Breast epithelium (tissue), 4 donors: ENCODE measurements at regions not wholly inside any gene's neighbourhood (a gene's known extent, or its start where the extent isn't known, plus 50 kb on each side); places are given as distances from the start of the nearest gene placed in this dataset.

Experiments used
- DNase-seq, 2 donors: peaks; one replicate each; pipeline ENCODE4 v3.0.0-alpha.2; 2019; ENCODE audit warnings: low spot score in 2 of 2
- H3K27ac ChIP-seq, 2 donors: fragments of 200-600 bp; sonication (generic) in 1 of 2; one replicate each; pipeline ENCODE4 v1.5.1; 2016 to 2019; ENCODE audit warnings: mild to moderate bottlenecking in 1 of 2
- H3K27me3 ChIP-seq, 2 donors: fragments of 200-600 bp; sonication (generic) in 1 of 2; one replicate each; pipeline versions ENCODE4 v1.5.1 to v1.6.0; 2017 to 2019; ENCODE audit warnings: control low read depth in 1 of 2, mild to moderate bottlenecking in 1 of 2
- H3K36me3 ChIP-seq: fragments of 200-600 bp; one replicate; pipeline ENCODE4 v1.5.1; 2019
- H3K4me1 ChIP-seq, 2 donors: fragments of 200-600 bp; sonication (generic); one replicate each; pipeline ENCODE4 v1.5.1; 2016 to 2019; ENCODE audit warnings: control low read depth in 1 of 2
- H3K4me3 ChIP-seq, 3 donors: fragments of 200-600 bp; sonication (generic); 1 replicate in 2 of 3; 2 replicates in 1 of 3; pipeline ENCODE4 v1.5.1; 2016 to 2019; ENCODE audit warnings: mild to moderate bottlenecking in 3 of 3, moderate library complexity in 2 of 3
- H3K9me3 ChIP-seq, 2 donors: fragments of 200-600 bp; sonication (generic) in 1 of 2; one replicate each; pipeline ENCODE4 v1.5.1; 2016 to 2019; ENCODE audit warnings: control low read depth in 1 of 2
- POLR2A ChIP-seq: fragments of 450-650 bp; IDR thresholded peaks from one replicate; pipeline ENCODE4 v1.6.1; 2016; ENCODE audit warnings: antibody characterized with exemption, mild to moderate bottlenecking, moderate library complexity
- POLR2AphosphoS5 ChIP-seq, 3 donors: sonication (generic); formaldehyde crosslinking; IDR thresholded peaks; one replicate each; pipeline ENCODE4 v1.6.1; 2017; ENCODE audit warnings: antibody characterized with exemption in 3 of 3
- intact Hi-C: fragments of 100-400 bp; cut with DNase I; formaldehyde crosslinking; loops from one replicate; pipeline ENCODE4 v1.15.1; 2023; ENCODE audit warnings: low total_unique reads
- TF ChIP-seq, protein P1 (sequence below), 3 donors: fragments of 450-650 bp; IDR thresholded peaks; one replicate each; pipeline ENCODE4 v1.5.1; 2016 to 2017; ENCODE audit warnings: antibody characterized with exemption in 3 of 3, mild to moderate bottlenecking in 3 of 3, moderate library complexity in 3 of 3

DNA sequence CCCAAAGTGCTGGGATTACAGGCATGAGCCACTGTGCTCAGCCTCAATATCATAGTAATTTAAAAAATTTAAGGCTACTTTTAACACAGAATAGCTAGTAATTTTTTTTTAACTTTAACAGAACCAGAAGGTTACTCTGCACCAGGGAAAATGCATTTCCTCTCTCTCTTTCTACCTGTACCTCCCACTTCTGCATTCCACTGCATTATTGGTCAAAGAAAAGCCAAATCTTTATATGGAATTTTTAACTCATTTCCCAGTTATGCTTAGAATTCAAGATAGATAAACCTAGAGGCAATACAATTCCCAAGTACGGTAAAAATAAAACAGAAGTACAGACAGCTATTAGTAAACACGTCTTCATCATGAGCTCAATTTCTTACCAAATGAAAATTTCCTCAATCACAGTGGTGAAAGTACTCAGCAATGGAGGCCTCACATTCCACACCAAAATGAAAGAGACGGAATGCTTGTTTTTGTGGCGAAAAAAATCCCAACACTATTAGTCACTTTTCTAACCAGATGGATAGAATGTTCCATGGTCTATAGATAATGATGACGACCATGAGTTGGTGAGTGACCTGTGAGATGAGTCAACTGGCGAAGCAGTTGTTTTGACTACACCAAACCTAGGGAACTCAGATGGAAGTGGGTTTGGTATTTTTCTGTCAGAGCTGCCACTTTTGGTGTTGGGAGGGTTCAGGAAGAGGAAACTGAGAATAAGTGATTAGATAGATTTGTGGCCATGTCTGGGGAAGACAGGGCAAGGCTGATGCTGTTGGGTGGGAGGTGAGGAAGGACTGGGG, 104.7 kb upstream of the SGK1 start:
- DNase-seq = no peak
- H3K4me3 ChIP-seq = no peak overlapping the region
- H3K27me3 ChIP-seq = no peaks in the 10 kb centered on the region
- no peaks in the 10 kb centered on the region for H3K4me1 ChIP-seq
- no peaks in the 10 kb centered on the region for H3K36me3 ChIP-seq
- TF ChIP-seq POLR2A (no peak), POLR2AphosphoS5 (IDR thresholded peaks at IDR 0.05) (no peak)
- TF ChIP-seq, protein P1, sequence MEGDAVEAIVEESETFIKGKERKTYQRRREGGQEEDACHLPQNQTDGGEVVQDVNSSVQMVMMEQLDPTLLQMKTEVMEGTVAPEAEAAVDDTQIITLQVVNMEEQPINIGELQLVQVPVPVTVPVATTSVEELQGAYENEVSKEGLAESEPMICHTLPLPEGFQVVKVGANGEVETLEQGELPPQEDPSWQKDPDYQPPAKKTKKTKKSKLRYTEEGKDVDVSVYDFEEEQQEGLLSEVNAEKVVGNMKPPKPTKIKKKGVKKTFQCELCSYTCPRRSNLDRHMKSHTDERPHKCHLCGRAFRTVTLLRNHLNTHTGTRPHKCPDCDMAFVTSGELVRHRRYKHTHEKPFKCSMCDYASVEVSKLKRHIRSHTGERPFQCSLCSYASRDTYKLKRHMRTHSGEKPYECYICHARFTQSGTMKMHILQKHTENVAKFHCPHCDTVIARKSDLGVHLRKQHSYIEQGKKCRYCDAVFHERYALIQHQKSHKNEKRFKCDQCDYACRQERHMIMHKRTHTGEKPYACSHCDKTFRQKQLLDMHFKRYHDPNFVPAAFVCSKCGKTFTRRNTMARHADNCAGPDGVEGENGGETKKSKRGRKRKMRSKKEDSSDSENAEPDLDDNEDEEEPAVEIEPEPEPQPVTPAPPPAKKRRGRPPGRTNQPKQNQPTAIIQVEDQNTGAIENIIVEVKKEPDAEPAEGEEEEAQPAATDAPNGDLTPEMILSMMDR (IDR thresholded peaks at IDR 0.05) = no peak
- H3K9me3 ChIP-seq = no peaks in the 10 kb centered on the region
- intact Hi-C loops = no loop called here
- H3K27ac ChIP-seq = no peak overlapping the region

DNA sequence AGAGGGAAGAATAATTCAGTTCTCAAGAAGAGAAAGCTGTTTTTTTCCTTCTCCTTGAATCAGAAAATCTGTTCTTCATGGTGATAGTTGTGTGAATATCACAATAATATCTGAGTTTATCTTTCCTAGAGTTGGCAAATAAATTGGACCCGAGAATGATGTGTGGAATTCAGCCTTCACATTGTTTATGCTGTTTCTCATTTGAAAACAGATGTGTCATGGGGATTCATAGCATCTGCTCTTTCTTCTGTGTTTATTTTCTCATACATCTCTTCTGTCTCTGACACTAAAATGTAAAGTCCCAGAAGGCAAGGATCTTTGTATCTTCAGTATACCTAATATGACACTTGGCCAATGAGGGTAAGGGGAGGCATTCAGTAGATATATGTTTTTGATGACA, 103.6 kb upstream of the SGK1 start:
- Histone ChIP-seq H3K27me3 (no peaks in the 10 kb centered on the region), H3K9me3 (no peaks in the 10 kb centered on the region), H3K27ac (no peak overlapping the region), H3K4me3 (no peak overlapping the region), H3K36me3 (no peaks in the 10 kb centered on the region), H3K4me1 (no peaks in the 10 kb centered on the region)
- TF ChIP-seq POLR2AphosphoS5 (IDR thresholded peaks at IDR 0.05) (no peak), POLR2A (no peak)
- TF ChIP-seq, protein P1 (IDR thresholded peaks at IDR 0.05) = no peak
- no peak for DNase-seq
- intact Hi-C loops = no loop called here

DNA sequence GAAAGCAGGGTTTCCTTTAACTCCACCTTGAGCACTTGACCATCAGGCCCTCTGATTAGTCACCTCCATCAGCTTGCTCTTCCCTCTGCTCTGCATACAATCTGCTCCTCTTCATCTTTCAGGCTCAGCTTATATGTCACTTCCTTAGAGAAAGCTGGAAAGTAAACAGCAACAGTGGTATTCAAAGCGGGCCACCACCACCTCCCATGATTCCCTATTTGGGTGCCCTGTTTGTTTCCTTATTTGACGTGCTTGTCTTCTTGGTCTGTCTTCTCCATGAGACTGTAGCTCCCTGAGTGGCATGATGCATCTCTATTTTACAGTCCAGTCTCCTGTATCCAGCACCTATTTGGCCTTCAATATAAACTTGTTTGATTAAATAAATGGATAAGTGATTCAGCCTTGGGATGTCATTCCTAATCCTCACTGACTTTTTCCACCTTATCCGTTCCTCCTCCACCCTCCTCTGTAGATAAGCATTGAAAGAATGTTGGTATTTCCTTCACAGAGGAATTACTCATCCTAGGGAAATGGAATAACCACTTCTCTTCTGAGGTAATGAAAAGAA, 102.8 kb upstream of the SGK1 start:
- H3K36me3 ChIP-seq = no peaks in the 10 kb centered on the region
- DNase-seq = no peak
- H3K9me3 ChIP-seq = no peaks in the 10 kb centered on the region
- TF ChIP-seq POLR2AphosphoS5 (IDR thresholded peaks at IDR 0.05) = no peak
- no peak for TF ChIP-seq POLR2A
- no peak overlapping the region for H3K27ac ChIP-seq
- H3K4me1 ChIP-seq = no peaks in the 10 kb centered on the region
- intact Hi-C loops = no loop called here
- no peak overlapping the region for H3K4me3 ChIP-seq
- no peaks in the 10 kb centered on the region for H3K27me3 ChIP-seq

DNA sequence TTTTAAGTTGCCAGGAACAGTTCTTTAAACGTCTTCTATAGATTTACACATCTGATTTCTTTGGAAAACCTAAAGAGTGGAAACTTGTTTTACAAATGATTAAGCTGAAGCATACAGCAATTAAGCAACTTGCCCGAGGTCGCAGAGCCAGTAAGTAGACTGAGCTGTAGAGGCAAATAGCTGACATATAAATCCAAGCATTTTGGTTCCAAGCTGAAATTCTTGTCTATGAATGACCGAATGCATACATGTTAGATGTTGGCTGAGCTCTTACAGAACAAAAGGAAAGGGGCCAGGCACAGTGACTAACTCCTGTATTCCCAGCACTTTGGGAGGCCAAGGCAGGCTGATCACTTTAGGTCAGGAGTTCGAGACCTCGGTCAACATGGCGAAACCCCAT, 101.8 kb upstream of the SGK1 start:
- Histone ChIP-seq H3K36me3 (no peaks in the 10 kb centered on the region), H3K4me3 (no peak overlapping the region), H3K27me3 (no peaks in the 10 kb centered on the region), H3K27ac (no peak overlapping the region), H3K9me3 (no peaks in the 10 kb centered on the region), H3K4me1 (no peaks in the 10 kb centered on the region)
- TF ChIP-seq, protein P1 (IDR thresholded peaks at IDR 0.05) = no peak
- TF ChIP-seq POLR2AphosphoS5 (IDR thresholded peaks at IDR 0.05) = no peak
- no peak for TF ChIP-seq POLR2A
- intact Hi-C loops = no loop called here
- no peak for DNase-seq

DNA sequence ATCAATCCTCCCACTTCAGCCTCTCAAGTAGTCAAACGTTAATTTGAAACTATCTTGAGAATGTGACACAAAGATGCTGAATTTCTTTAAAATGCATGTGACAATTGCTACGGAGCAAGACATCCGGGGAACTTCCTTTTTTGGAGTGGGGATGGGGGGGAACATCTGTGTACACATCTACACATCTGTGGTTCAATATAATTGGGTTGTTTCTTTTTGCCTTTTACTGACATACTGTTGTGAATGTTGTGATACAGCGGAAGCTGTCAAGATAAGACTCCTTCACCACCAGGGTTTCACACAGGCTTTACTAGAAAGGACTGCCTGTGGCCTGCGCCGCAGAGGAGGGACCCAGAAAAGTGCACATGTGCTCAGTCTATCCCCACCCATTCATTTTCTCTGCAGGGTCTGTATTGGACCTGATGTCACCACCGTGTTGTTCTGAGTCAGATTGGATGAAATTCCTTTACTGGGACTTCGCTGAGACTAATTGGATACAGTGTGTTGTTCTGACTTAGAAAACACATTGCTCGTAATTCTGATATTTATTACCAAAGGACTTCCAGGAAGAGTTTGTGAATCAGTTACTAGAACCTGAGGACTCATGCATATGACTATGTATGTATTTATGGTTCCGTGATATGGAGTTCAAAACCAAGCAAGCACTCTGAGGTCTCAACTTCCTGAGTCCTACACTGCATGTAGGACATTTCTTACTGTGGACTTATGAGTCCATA, 98.7 kb upstream of the SGK1 start:
- Histone ChIP-seq H3K27ac (no peak overlapping the region), H3K27me3 (no peaks in the 10 kb centered on the region), H3K9me3 (no peaks in the 10 kb centered on the region), H3K4me3 (no peak overlapping the region), H3K36me3 (no peaks in the 10 kb centered on the region), H3K4me1 (no peaks in the 10 kb centered on the region)
- intact Hi-C loops = no loop called here
- no peak for DNase-seq
- no peak for TF ChIP-seq POLR2AphosphoS5 (IDR thresholded peaks at IDR 0.05)
- no peak for TF ChIP-seq POLR2A
- TF ChIP-seq, protein P1 (IDR thresholded peaks at IDR 0.05) = no peak
